22Rv1 (cell line): ENCODE measurements at regions not wholly inside any gene's neighbourhood (a gene's known extent, or its start where the extent isn't known, plus 50 kb on each side); places are given as distances from the start of the nearest gene placed in this dataset.

ENCODE experiments used
- H3K27ac ChIP-seq: fragments of 450-650 bp; 2 replicates; pipeline ENCODE4 v1.5.1; 2017
- CTCF ChIP-seq: fragments of 450-650 bp; IDR thresholded peaks from 2 replicates; pipeline ENCODE4 v1.5.1; 2017; ENCODE audit warnings: mild to moderate bottlenecking
- ZFX ChIP-seq: fragments of 450-650 bp; IDR thresholded peaks from 2 replicates; pipeline ENCODE4 v1.6.1; 2017; ENCODE audit warnings: antibody characterized with exemption, borderline replicate concordance

- H3K27ac ChIP-seq = no peak overlapping the region
- TF ChIP-seq ZFX = no peak
Observed at GRCh38 chr2:145228506-145228905, 708.6 kb upstream of the ZEB2 start.

- TF ChIP-seq ZFX (no peak), CTCF (no peak)
- no peak overlapping the region for H3K27ac ChIP-seq
Observed at GRCh38 chr2:145226901-145227300, 707.0 kb upstream of the ZEB2 start.

- no peak overlapping the region for H3K27ac ChIP-seq
Observed at GRCh38 chr2:145221516-145221915, 701.6 kb upstream of the ZEB2 start.

GRCh38 chr2:145221032-145221431 is 701.1 kb upstream of the ZEB2 start:
- TF ChIP-seq CTCF = no peak
- no peak for TF ChIP-seq ZFX
- no peak overlapping the region for H3K27ac ChIP-seq

More at GRCh38 chr2:145221516-145221915, 701.6 kb upstream of the ZEB2 start:
- TF ChIP-seq ZFX (no peak), CTCF (no peak)

- TF ChIP-seq ZFX (no peak), CTCF (no peak)
- no peak overlapping the region for H3K27ac ChIP-seq
Observed at GRCh38 chr2:145220496-145220895, 700.6 kb upstream of the ZEB2 start.

- TF ChIP-seq ZFX (no peak), CTCF (no peak)
- H3K27ac ChIP-seq = no peak overlapping the region
Observed at GRCh38 chr2:145207884-145208283, 688.0 kb upstream of the ZEB2 start.

- TF ChIP-seq ZFX = no peak
- no peak for TF ChIP-seq CTCF
Observed at GRCh38 chr2:145206496-145207281, 686.8 kb upstream of the ZEB2 start.

More at GRCh38 chr2:145206496-145207281, 686.8 kb upstream of the ZEB2 start:
- H3K27ac ChIP-seq = no peak overlapping the region
